Limb (tissue), 2 donors: ENCODE measurements at regions not wholly inside any gene's neighbourhood (a gene's known extent, or its start where the extent isn't known, plus 50 kb on each side); places are given as distances from the start of the nearest gene placed in this dataset.
A peak's percentile ranks its signal among the peaks of the same experiment; 100 is the strongest.
"Not testable (repeated sequence)": the region's sequence is repeated elsewhere in the genome, so short reads cannot be mapped to it uniquely, and the experiment has no call there.

ENCODE experiments used
- DNase-seq, 2 donors: peaks; one replicate each; pipeline ENCODE4 v3.0.0-alpha.2; 2016; ENCODE audit errors: extremely low spot score in 2 of 2

DNA sequence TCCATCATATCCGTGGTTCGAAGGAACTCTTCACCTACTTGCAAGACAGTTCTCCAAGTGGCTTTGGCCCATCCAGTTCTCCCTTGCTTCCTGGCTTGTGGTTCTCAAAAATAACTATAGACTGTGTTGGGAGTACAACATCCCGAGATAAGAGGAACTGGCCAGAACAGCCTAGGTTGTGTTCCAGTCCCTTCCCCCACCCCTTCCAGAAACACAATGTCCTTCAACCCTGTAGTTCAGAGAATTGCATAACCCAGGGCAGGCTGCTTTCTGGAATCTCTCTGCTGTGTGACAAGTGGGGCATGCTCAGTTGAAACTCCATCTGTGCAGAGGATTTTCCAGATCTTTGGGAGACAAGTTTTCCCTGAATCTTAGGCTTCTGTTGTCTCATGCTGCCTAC is 206.5 kb downstream of the PCDH10 start:
- no peak for DNase-seq

DNA sequence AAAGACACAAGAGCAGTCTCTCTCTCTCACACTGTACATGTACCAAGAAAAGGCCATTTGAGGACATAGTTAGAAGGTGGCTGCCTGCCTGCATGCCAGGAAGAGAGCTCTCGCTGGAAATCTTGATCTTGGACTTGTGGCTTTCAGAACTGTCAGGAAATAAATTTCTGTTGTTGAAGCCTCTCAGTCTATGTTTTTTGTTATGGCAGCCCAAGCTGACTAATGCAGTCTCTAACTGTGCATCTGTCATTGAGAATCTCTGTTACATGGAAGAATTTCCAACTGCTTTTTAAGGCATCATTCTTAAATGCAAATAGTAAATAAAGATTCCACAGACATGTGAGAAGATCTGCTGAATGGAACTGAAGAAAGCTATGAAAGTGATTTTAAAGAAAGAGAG is 198.3 kb downstream of the PCDH10 start:
- no peak for DNase-seq

DNA sequence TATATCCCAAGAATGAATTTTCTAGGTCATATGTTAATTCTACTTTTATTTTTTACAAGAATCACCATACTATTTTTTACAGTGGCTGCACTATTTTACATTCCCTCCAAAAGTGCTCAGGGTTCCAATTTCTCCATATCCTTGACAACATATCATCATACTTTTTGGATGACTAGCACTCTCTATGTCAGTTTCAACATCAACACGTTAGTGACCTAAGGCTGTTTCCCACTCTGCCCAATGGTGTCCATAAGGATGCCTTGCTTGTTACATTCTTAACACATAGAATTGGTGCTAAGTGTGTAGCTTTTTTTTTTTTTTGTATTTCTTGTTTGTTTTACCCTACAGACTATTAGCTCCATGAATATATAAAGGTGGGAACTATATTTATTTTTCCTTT is 175.4 kb downstream of the PCDH10 start:
- DNase-seq, result no peak

DNA sequence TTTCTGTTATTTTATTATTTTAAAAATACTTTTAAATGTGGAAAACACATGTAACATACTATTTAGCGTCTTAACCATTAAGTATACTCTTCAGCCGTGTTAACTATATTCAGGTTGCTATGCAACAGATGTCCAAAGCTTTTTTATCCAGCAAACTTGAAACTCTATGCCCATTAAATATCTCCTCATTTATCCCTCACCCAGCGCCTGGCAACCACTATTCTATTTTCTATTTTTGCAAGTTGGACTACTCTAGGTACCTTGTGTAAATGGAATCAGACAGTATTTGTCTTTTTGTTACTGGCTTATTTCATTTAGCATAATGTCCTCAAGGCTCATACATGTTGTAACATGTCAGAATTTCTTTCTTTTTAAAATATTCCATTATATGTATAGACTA is 174.6 kb downstream of the PCDH10 start:
- no peak for DNase-seq

DNA sequence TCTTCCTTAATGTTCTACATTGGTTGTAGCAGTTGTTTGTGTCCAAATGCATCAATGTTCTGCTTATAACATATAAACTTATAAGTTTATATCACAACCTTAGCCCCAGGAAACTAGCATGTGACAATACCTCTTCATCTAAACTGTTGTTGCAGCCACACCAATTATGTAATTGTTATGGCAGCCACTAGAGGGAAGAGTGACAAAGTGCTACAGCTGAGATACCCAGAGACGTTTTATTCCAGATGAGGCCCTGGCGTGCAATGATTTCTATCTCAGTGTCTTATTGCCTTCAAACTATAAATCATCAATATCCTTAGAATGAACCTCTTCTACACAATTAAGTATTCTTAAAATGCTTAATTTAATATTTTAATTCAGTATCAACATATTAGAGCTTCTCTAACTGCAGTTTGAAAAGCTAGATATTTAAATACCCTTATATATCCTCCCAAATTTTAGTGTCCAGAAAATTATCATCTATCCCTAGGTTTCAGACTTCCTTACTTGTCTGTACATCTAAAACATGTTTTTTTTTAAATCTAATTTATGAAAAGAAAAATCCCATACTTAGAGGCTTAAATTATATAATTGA is 171.6 kb downstream of the PCDH10 start:
- DNase-seq, result peak in 1 of 2 donors; percentile 44

DNA sequence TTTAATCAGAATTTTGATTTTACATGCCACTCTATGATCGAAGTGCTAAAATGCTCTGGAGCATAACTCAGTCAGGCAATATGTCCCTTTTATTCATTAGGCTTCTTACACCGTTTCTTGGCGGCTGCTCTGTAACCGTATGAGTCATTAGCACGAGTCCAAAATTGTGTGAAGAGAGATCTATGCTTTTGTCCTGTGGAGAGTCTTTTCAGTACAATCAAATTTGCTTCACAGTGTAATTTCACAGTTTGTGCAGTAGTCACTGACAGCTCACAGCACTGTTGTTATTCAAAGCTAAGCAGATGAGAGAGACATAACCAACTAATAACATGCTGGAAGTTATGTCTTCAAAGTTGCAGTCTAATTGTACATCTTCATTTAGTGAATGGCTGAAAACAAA is 167.8 kb downstream of the PCDH10 start:
- no peak for DNase-seq

DNA sequence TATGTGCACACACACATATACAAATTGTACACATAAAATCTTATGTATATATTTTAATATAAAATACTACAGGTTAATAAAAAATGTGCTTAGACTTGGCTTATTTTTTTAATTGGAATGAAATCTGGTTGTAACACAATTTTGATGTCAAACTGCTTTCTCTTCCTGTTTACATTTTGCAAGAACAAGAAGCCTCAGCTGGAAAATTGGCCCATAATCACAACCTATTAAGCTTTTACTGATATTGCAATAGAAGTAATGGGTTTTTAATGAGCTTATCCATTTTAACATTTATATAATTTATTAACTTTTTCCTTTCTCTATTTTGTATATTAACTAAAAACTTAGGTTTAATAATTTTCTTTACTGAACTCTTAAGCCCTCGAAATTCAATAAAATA is 165.9 kb downstream of the PCDH10 start:
- DNase-seq, result no peak

DNA sequence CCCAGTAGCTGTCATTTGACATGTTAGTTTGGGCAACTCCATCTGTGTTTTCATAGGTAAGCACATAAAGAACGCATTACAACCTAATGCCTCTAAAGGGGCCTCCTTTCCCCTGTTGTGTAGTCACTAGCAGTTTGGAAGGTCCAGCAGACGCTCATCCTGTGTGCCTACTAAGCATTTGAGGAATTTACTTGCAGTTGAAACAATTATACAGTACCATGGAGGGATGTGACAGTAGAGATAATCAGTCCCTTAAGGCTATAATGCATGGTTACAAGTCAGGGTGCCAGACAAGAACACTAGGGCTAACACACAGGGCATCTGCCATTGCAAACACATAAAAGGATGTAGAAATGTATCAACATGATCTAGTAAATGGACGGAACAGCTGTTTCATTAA is 138.3 kb downstream of the PCDH10 start:
- DNase-seq, result no peak

DNA sequence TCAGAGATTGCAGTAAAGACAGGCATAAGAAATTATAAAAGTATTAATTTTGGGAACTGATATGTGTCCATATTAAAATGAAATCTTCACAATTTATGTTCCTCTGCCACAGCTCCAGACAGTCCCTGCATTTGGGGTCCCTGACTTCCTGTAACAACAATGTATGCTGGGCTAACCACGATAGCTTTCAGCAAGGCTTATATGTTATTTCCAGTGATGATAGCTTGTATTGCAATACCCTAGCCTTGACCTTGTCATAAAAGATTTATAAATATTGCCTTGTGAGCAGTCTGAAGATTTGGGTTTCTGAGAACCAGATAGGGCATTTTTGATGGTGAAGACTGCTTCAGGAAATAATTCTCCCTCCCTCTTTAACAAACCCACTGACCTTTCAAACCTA is 129.5 kb downstream of the PCDH10 start:
- DNase-seq, result no peak

DNA sequence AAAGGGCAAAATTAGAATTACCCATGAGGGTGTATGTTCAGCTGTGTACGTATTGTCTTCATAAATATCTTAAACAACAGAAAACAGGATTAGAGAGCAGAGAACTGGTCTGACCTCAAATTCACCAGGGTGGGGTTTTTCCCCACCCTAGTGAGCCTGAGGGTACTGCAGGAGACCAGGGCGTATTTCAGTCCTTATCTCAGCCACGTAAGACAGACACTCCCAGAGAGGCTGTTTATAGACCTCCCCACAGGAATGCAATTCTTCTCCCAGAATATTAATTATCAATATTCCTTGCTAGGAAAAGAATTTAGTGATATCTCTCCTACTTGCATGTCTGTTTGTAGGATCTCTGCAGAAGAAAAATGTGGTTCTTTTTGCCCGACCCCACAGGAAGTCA is 128.8 kb downstream of the PCDH10 start:
- DNase-seq, result not testable (repeated sequence)

DNA sequence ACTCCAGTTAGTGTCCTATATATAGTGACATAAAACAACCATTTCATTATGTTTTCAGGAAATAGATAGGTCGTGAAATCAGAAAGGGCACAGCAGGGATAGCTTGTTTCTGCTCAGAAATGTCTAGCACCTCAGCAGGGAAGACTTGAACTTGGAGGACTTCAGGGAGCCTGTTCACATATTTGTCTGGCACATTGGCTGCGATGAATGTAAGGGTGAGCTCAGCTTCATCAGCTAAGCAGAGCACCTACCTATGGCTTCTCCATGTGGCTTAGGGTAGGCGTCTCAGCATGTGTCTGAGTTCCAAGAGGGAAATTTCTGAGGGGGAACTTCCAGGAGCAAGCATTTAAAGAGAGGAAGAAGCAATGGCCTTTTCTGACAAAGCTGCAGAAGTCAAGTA is 126.2 kb downstream of the PCDH10 start:
- DNase-seq, result no peak

DNA sequence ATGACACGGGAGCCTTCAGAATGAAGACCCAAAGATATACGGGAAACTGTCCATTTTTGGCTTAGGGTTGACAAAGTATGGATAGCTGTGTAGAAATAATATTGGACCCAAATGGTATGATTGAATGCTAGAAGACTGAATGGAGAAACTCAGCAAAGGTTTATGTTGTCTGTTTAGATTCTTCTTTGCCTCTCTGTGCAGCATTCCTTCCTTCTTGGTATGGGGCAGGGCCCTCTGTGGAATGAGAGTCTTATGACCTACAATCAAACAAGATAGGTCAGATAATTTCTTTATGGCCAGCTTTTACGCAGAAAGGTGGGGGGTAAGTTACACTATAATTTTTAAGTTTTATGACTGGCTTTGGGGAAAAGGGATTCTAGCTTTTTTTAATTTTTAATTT is 124.3 kb downstream of the PCDH10 start:
- DNase-seq, result no peak

DNA sequence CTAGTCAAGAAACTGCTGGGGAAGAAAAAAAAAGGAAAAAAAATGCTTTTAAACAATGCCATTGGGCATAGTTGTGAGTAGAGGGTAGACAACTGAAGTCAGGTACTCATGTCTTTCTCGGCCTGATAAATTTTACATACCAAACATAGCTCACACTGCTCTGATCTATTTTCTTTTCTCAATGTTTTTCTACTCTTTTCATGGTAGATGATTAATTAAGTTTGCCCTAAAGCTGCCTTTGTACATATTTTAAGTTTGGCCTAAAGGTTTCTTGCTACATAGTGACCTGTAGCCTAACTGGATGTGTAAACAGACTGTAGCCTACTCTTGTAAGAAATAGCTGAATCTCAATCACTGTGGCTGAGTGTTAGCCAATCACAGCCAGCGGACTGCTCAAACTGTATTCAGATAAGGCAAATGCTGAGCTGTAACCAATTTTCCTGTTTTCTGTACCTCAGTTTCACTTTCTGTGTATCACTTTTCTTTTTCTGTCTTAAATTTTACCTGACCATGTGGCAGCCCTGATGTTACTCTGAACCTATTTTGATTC is 121.0 kb downstream of the PCDH10 start:
- DNase-seq, result no peak

DNA sequence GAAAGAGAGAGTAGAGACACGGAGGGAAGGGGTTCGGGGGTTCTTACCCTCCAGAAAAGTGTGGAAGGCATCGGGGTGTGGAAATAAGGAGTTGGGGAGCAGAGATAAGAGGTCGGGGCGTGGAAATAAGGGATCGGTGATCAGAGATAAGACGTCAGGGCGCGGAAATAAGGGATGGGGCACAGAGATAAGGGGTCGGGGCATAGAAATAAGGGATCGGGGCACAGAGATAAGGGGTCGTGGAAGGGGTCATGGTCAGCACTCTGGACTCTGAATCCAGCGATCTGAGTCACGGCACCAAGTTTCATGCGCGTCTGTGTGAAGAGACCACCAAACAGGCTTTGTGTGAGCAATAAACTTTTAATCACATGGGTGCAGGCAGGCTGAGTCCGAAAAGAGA is 119.1 kb downstream of the PCDH10 start:
- no peak for DNase-seq

DNA sequence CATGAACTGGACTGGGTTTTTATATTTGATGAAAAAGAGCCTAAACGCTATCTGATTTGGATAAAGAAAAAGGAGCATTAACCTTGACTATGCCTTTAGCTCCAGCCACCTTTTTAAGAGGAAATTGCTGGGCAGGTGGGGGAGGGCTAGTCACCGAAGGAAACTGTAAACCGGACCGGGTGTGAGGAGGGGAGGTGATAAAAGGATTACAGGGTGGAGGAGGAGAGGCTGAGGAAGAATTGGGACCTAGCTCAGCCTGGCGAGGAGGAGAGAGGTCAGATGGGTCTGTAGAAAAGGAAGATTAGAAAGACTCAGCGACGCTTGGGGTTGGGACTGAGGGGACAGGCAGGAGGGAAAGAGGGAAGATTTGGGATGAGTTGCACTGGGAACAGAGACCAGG is 118.4 kb downstream of the PCDH10 start:
- DNase-seq, result not testable (repeated sequence)

DNA sequence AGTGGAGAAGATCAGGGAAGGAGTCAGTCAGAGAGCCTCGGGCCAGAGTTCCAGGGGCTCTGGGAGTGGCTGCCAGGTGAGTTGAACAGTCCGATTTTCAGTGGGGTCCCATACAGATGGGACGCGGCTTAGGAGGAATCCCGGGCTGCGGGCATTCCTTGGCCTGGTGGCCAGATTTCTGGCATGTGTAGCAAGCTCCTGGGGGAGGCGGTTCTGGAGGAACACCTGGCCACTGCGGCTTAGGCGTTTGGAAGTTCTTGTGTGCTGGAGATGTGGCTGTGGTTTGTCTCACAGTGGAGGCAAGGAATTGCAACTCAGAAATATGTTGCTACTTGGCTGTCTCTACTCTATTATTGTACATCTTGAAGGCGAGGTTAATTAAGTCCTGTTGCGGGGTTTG is 117.9 kb downstream of the PCDH10 start:
- DNase-seq, result not testable (repeated sequence)

DNA sequence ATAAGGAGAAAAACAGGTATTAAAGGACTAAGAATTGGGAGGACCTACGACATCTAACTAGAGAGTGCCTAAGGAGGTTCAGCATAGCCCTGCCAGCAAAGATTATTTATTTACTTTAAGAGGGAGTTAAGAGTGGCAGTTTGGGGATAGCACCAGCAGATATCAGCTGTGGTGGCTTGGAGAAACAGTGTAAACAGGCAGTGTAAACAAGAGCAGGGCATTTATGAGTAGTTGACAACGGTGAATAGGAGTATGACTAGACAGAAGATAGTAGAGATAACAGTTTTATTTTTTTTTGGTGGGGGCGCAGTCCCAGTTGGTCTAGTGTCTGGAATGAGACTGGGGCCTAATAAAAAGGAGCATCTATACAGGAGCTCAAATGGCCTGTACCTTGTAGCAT is 115.2 kb downstream of the PCDH10 start:
- not testable (repeated sequence) for DNase-seq

DNA sequence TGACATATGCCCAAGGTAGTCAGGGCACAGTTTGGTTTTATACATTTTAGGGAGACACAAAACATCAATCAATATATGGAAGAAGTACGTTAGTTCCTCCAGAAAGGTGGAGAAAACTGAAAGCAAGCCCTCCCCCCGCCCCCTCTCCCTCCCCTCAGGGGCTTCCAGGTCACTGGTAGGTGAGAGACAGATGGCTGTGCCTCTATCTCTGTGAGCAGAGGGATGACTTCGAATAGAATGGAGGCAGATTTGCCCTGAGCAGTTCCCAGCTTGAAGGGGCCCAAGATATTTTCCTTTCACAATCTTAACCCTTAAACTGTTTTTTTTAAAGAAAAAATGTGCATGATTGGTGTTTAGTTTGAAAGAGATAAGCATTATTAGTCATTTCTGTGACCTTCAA is 114.0 kb downstream of the PCDH10 start:
- DNase-seq, result no peak

DNA sequence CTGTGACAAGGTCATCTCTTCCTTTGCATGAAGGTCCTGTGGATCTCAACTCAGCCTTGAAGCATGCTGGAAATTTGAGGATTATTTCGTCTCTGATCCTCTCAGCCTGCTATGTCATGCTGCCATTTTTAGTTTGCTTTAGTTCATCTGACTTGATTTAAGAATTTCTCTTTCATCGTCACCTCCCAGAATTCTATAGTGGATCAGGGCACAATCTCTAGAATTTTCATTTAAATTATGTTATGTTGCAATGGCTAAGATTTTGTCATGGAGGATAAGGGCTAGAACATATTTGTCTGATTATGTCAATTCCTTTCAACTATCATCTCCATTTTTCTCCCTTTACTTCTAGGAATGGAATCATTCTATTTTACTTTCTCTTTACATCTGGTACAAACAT is 98.8 kb downstream of the PCDH10 start:
- DNase-seq, result no peak

DNA sequence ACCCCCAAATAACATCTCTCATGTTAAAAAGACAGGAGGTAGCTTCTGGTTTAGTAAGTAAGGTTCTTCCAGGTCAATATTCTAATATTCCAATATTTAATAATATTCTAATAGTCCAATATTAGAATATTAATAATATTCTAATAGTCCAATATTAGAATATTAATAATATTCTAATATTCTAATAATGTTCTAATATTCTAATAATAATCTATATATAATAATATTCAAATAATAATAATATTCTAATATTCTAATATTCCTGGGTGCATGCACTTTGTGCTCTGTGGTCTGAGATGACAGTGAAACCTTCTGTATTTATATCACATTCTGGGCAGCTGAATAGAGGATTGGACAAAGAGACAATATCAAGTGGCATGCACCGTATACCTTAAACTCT is 96.1 kb downstream of the PCDH10 start:
- DNase-seq, result no peak
